ENCODE measurements at regions not wholly inside any gene's neighbourhood (a gene's known extent, or its start where the extent isn't known, plus 50 kb on each side); places are given as distances from the start of the nearest gene placed in this dataset.
"Not testable (repeated sequence)": the region's sequence is repeated elsewhere in the genome, so short reads cannot be mapped to it uniquely, and the experiment has no call there.

DNA sequence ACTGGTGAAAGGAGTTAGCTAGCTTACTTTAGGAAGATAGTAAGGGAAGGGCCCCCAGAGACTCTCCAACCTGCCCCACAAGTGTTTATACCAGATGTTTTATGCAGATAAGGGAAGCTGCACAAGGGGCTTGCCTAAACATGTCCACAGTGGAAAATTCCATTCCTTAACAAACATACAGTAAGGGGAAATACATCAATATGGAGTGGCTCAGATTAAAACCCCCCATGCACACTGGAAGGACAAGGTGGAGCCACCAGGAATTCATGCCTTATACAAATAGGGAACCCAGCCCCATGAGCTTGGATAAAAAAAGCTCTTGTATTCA lies 106.3 kb upstream of the GPBP1 start:
- DNase-seq: no peak

DNA sequence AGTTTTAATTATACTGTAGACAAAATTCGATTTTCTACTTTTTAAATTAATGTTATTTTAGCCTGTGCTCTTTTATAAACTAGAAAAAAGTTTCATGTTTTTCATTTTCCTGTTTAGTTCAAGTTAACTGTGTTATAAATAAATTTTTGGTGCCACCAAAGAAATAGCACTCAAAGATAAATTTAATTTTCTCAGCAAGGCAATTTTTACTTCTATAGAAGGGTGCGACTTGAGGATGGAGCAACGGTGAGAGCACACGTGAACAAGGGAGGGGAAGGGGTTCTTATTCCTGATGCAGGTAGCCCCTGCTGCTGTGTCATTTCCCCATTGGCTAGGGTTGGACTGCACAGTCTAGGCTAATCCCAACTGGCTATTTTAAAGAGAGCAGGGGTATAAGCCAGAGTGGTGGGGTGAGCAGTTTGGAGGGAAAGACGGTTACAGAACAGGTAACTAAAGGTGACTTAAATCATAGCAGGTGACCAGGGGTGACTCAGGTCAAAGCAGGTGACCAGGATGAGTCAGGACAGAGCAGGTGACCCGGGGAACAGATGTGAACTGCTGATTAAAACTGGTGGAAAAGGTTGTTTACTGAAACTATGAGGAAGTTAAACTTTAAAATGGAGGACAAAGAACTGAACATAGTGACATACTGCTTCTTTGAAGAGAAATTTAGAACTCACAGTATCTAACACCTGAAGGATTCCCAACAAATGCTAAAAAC lies 104.6 kb upstream of the GPBP1 start:
- no peak for DNase-seq

DNA sequence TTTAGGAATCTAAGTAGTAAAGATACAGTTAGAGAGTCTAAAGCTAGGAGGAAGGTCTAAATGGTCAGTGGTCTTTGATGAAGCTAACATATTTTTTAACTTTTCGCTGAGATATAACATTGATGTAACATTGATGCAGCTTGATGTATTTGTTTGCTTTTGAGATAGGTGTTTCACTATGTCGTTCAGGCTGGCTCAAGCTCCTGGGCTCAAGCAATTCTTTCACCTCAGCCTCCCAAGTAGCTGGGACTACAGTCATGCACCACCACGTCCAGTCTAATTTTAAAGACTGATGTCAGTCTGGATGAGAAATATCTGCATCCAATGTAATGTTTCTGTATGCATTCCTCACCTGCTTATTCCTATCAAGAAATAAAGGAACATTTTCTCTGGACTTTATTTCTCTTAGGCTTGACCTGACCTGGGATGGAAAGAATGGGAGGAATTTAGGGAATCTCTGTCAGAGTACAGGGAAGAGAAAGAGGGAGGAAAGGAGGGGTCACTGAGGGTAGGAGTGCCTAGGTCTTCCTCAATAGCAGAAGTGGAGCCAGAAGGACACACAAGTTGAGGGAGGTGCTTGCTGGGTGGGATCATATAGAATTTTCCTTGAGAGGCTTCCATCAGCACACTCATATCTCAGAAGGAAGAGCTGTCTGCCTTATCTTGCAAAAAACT lies 101.5 kb upstream of the GPBP1 start:
- no peak for DNase-seq

DNA sequence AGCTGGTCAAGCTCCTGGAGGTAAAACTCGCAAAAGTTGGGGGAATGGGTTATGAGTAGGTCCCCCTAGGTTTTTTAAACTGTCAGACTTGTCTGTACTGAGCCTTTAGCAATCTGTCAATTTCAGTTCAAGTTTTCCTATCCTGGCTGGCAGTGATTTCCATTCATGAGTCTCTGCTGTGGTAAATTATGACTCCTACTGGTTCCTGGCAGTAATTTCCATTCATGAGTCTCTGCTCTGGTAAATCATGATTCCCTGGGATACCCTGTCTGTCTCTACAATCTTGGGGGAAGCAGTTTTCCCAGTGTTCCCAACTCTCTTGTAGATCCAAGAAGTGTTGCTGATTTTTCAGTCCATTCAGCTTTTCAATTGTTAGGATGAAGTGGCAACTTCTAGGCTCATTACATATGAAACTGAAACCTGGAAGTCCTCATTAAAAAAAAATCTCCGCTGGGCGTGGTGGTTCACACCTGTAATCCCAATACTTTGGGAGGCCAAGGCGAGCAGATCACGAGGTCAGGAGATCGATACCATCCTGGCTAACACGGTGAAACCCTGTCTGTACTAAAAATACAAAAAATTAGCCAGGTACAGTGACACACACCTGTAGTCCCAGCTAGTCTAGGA lies 91.3 kb upstream of the GPBP1 start:
- DNase-seq: no peak

DNA sequence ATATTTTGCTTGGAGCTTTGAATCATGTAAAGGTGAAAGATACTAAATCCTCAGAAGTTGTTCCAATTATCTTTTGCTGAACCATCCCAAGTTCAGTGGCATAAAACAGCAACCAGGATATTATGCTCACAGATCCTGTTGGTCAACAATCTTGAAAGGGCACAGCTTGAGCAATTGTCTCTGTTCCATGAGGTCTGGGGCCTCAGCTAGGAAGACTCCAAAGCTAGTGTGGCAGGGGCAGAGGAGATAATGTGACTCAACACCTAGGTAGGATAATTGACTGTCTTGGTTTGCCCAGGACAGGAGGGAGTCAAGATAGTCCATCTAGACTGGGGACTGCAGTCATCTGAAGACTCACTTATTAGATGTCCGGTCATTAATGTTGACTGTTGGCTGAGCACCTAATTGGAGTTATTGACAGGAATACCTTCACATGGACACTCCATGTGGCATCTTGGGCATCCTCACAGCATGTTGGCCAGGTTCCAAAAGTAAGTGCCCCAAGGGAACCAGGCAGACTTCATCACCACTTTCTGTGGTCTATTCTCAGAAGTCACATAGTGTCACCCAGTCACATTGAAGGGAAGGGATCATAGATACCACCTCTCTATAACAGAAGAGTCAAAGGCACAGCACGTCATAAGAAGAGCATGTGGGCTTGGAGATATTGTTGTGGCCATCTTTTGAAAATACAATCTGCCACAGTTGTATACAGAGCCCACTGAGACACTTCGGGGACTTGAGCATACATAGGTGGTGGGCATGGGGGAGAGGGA lies 88.4 kb upstream of the GPBP1 start:
- no peak for DNase-seq

DNA sequence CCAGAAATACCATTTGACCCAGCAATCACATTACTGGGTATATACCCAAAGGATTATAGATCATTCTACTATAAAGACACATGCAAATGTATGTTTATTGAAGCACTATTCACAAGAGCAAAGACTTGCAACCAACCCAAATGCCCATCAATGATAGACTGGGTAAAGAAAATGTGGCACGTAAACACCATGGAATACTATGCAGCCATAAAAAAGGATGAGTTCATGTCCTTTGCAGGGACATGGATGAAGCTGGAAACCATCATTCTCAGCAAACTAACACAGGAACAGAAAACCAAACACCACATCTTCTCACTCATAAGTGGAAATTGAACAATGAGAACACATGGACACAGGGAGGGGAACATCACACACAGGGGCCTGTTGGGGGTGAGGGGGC lies 85.9 kb upstream of the GPBP1 start:
- not testable (repeated sequence) for DNase-seq

DNA sequence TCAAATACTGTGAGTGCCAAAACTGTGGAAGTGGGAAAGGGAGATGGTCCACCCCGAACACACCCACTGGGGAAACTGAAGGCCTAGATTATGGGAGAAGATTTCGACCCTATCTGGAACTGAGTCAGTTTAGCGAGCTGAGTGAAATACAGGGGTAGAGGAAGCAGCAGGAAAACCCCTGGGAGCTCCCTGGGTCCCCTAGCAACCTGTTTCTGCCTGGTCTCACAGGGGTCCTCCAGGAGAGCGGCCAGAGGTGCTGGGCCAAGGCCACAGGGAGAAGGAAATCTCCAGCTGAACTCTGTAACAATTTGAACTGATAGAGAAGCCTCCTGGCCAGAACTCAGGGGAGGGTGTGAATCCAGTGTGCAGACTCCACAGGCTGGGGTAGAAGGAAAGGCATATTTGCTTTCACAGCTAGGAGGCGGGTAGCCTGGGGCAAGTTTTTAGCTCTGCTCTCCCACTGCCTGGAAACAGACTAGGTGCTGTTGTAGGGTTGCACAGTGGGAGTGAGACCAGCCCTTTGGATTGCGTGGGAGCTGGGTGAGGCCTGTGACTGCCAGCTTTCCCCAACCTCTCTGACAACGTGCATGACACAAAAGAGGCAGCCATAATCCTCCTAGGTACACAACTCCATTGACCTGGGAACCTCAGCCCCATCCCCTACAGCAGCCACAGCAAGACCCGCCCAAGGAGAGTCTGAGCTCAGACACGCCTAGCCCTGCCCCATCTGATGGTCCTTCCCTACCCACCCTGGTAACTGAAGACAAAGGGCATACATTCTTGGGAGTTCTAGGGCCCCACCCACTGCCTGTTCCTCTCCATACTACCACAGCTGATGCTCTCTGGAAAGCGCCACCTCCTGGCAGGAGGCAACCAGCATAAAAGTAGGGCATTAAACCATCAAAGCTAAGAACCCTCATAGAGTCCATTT lies 78.8 kb upstream of the GPBP1 start:
- DNase-seq: no peak

DNA sequence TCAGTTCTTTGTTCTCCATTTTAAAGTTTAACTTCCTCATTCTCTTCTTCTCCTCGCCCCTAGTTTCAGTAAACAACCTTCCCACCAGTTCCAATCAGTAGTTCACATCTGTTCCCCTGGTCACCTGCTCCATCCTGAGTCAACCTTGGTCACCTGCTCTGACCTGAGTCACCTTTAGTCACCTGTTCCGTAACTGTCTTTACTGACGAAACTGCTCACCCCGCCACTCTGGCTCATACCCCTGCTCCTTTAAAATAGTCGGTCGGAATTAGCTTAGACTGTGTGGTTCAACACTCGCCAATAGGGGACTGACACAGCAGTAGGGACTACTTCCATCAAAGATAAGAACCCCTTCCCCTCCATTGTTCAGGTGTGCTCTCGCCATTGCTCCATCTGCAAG lies 76.3 kb upstream of the GPBP1 start:
- no peak for DNase-seq

DNA sequence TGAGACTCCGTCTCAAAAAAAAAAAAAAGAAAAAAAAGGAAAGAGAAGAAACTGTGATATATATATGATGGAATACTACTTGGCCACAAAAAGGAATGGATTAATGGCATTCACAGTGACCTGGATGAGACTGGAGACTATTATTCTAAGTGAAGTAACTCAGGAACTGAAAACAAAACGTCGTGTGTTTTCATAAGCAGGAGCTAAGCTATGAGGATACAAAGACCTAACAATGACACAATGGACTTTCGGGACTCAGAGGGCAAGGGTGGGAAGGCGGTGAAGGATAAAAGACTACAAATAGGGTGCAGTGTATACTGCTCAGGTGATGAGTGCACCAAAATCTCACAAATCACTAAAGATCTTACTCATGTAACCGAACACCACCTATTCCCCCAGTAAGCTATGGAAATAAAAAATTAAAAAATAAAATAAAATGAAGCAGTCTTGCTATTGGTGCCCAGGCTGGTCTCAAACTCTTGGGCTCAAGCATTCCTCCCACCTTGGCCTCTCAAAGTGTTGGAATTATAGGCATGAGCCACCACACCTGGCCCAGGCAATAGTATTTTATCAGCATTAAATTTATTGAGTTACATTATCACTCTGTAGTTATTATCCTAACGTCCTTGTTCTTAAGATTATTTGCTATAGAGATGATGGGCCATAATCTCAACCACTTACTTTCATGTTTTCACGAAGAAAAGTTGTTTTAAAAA lies 71.5 kb upstream of the GPBP1 start:
- DNase-seq: no peak

DNA sequence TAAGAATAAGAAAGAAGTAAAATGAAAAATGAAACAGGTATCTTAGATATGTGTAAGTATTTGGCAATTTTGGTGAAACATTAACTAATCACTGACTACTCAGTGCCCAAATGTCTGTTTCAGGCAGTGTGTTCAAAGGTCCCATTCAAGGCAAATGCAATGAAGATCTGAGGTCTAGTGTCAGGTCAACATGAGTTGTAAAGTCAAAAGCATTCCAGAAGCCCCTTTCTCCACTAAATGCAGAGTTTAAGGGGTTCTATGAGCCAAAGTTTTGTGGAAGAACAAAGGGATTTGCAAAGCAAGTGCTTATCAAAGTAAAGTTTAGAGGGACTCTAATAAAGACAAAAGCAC lies 71.0 kb upstream of the GPBP1 start:
- DNase-seq: no peak

DNA sequence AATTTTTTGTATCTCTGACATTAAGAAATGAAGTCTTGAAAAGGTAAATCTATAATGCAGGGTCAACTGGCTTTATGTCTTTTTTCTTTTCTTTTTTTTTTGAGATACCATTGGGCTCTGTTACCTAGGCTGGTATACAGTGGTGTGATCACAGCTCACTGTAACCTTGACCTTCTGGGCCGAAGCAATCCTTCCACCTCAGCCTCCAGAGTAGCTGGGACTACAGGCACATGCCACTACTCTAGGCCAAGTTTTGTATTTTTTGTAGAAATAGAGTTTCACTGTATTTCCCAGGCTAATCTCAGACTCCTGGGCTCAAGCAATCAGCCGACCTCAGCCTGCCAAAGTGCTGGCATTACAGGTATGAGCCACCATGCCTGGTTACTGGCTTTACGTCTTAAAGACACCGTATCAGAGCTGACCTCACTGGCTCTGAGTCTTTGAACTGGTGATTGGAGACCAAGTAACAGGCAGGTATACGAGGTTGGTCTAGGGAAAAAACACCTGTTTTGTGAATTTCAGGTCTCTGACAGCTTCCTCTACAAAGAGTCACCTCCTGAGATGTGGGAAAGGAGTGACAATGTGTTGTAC lies 70.4 kb upstream of the GPBP1 start:
- DNase-seq: no peak

DNA sequence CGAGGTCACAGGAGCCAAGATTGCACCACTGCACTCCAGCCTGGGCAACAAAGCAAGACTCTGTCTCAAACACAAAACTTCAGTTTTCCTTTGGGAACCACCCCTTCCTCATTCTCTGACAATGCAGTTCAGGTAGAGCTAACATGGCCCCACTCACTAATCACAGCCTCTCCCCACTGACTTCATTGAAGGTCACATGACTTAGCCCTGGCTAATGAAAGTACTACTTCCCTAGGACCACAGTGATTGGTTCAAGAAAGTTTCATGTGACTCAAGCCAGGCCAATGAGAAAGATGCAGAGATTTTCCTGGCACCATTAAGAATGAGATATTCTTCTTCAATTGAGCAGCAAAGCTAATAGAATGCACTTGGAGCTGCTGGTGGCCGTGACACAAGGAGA lies 67.2 kb upstream of the GPBP1 start:
- DNase-seq: no peak

DNA sequence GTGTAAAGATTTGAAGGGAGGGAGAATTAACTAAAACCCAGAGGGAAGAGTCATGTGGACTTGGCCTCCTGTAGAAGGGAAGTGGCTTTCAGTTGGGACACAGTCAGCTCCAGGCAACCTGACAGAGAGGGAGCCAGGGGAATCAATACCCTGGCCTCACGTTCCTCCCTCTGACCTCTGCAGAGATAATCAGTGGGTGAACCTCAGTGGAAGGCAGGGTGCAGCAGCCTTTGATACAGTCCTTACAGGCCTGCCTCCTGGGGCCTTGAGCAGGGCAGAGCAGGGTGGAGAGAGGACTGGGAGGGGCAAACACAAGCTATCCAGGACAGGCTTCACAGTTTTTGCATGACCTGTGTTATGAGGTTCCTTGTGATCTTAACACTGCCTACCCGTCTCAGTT lies 61.9 kb upstream of the GPBP1 start:
- no peak for DNase-seq

DNA sequence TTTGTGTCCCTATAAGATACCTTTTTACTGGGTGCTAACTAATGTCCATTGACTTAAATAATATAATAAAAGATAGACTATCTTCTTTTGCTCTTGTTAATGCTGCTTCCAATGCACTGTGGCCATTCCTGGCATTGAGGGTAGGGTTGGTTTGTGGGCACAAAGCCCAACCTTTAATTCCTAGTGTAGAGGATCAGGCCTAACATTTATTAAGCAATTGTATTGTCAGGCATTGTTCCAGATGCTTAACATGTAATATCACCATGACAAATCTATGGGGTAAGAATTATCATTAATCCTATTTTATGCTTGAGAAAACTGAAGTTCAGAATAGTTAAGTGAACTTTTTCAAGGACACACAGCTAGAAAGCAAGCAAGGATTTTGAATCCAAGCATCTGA lies 60.4 kb upstream of the GPBP1 start:
- DNase-seq: no peak

DNA sequence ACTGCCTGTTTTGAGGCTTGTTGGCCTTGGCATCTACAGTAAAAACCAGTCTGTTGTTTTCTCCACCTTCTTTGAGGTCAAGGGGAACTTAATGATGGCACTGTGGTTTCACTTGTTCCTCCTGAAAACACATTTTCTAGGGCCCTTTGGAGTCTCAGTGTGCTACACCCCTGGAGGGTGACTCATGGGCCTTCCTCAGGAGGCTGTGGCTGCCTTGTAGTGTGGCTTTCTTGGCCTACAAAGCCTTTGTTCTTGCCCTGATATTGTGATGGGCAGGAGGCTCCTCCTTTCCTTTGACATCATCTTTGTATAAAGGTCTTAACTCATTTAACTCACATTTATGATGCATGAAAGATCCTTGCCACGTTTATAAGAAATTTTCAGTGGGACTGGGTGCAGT lies 56.3 kb upstream of the GPBP1 start:
- DNase-seq: no peak

DNA sequence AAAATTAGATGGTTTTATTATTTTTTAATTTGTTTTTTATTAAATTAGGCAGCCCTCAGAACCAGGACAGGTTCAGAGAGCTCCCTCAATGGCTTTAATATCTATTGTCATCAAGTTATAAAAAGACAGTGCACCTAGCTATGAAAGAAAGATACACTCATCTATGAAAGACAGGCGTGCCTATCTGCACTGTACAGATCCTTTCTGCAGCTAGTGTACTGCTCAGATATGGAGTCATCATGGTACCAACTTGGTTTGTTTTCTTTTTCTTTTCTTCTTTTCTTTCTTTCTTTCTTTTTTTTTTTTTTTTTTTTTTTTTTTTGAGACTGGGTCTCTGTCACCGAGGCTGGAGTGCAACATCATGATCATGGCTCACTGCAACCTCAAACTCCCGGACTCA lies 54.8 kb upstream of the GPBP1 start:
- DNase-seq: no peak

DNA sequence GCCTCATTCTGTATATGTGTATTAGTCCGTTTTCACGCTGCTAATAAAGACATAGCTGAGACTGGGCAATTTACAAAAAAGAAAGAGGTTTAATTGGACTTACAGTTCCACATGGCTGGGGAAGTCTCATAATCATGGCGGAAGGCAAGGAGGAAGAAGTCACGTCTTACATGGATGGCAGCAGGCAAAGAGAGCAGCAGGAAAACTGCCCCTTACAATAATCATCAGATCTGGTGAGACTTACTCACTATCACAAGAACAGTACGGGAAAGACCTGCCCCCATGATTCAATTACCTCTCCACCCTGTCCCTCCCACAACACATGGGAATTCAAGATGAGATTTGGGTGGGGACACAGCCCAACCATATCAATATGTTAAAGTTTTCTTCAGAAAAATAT lies 49.8 kb upstream of the GPBP1 start:
- DNase-seq: no peak
